Posterior cingulate gyrus (tissue), 11 donors: ENCODE measurements at regions not wholly inside any gene's neighbourhood (a gene's known extent, or its start where the extent isn't known, plus 50 kb on each side); places are given as distances from the start of the nearest gene placed in this dataset.
A peak's percentile ranks its signal among the peaks of the same experiment; 100 is the strongest.
"Not testable (repeated sequence)": the region's sequence is repeated elsewhere in the genome, so short reads cannot be mapped to it uniquely, and the experiment has no call there.

Source experiments
- DNase-seq, 10 donors: peaks; one replicate each; pipeline versions ENCODE4 v3.0.0 to v3.0.0-alpha.2; 2020 to 2021; ENCODE audit warnings: mixed read lengths in 3 of 10
- intact Hi-C: fragments of 100-400 bp; cut with DNase I; formaldehyde crosslinking; loops from one replicate; pipeline ENCODE4 v1.15.1; 2023

DNA sequence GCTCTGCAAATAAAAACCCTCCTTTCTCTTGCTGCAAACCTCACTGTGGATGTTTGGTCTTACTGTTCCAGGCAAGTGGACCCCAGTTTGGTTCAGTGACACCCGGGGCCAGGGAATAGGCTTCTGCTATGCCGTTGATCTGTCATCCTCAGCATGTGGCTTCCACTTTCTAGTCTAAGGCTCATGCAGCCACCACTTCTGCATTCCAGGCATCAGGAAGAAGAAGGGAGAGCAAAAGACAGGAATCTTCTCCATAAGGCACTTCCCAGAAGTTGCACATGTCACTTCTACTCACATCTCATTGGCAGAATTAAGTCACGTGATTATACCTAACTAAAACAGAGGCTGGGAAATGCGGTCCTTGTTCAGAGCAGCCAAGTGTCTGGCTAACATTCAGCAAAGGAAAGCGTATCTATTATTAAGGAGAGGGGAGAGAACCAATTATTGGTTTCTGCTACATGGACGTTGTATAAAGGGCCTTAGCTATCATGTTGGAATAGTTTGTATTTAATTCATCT lies 173.6 kb upstream of the PFN2 start:
- intact Hi-C loops = no loop called here
- no peak for DNase-seq

DNA sequence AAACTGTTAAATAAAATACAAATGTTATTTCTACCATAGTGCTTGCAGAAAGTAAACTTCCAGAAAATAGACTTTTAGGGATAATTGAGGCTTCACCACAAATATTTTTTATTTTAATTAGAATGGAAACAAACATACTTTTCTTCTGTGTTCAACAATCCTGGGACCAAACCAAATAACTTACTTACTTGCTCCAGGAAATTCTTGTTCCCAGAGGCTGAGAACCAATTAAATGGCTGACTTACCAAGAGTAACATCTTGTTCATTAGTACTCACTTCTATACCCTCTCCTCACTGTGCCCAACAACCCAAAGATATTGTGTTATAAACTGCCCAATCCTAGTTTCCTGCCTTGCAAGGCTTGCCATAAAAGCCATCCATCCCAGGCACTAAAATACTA lies 172.2 kb upstream of the PFN2 start:
- intact Hi-C loops = no loop called here
- no peak for DNase-seq

DNA sequence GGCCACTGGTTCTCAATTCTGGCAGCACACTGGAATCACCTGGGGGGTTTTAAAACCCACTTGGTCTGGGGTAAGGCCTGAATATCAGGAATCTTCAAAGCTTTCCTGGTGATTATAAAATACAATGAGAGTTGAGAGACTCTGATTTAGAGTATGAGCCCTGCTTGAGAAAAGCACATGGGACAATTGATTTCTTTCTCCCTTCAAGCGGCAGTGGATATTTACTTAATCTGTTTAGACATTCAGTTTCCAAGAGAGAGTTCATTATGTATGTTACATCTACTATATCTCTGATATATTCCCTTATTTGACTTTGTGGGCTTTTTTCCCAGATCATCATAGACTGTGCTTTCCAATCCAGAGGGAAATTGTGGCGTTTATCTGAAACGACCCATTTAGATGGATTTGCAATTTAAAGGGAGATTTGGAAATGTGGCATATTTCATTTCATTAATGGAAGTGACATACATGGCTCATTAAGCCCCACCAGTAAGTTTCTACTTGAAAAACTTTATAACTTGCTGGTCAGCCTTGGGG lies 171.2 kb upstream of the PFN2 start:
- intact Hi-C loops = no loop called here
- DNase-seq = no peak

DNA sequence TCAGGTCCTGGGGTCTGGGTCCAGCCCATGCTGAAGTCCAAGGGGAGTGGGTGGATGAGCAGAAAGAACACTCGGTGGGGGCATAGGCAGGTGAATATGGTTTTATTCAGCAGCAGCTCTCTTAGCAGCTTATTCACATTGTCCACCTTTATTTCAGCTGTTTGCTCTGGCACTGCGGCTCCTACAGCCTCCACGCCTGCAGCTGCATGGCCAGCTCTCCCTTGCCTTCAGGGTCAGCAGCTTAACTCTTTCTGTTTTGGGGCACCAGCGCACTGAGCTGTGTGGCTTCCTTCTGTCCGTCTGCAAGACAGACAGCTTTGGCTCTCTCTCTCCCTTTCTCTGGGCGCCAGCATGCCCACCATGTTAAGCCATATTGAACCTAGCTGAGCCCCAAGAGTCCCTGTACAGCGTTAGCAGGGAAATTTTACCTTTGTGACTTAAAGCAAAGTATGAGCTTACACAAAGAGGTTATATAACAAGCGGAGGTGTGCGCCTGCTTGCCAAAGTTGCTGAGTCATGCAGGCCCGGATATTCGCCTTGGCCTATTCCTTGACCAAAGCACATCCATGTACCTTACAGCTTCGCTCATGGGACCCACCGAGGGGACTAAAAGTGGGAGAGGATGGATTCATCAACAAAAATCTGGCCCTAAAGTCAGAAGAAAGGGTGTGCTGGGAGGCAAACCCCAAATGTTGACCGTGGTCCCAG lies 170.1 kb upstream of the PFN2 start:
- DNase-seq = no peak
- intact Hi-C loops = no loop called here

DNA sequence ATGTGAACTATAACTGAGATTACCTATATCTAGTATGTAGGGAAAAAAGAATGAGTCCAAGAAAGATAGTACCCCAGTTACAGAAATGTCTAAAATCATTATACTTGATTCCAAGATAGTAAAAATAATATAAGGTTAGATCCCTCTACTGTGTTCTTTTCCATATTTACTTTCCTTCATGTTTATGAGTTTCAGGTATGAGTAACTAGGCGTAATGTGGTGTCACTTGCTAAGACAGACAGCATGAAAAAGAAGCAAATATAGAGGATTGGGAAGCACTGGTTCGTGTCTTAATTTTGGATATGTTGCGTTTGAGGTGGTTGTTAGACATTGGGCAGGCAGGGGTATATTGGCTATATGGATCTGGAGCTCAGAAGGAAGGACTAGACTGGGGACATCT lies 168.1 kb upstream of the PFN2 start:
- intact Hi-C loops = no loop called here
- DNase-seq = no peak

DNA sequence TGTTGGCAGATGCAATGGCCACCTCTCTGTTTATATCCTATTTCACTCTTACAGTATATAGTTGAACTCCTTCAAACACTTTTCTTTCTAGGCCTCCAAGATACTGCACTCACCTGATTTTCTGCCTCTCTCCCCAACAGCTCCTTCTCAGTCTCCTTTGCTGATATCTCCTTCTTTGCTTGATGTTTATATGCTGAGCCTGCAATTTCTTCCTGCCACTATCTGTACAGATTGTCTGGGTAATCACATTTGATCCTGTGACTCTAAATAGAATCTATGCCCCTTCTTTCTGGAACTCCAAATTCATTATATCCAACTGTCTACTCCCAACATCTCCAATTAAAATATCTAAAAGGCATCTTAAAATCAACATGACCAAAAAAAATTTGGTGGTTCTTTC lies 165.5 kb upstream of the PFN2 start:
- DNase-seq = no peak
- intact Hi-C loops = no loop called here

DNA sequence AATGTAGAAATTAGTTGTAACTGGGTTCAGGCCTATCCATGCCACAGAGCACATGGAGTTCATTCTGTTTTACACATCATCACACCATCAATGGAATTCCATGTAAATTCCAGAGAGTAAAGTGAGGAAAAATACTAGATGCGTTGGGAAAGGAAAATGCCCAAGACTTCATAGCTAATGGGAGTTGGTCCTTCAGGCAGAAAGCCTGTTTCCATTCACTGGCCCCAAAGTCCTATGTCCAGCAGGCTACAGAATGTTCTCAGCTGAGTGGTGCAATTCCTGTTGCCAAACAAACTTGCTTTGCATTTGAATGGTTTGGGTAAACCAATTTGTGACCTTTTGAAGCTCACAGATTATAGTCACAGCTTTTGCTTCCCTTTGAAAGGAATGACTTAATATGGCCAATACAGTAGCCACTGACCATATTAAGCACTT lies 164.6 kb upstream of the PFN2 start:
- intact Hi-C loops = no loop called here
- DNase-seq = no peak

DNA sequence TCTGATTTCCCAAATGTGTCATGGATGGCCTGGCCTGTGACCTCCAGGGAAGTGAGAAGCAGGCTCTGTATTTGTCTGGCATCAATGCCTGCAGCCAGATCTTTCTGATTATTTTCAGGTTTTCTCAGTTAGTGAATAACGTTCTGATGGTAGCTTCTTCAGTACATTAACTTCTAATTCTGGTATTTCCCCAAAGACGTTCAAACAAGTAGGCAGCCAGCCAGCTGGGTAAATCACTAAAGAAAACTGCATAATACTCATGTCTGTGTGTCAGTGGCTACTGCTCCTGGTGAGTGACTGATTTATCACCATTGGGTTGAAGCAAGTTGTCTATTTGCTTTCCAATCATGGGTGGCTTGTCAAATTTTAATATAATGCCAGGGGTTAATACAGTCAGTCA lies 162.6 kb upstream of the PFN2 start:
- intact Hi-C loops = no loop called here
- no peak for DNase-seq

DNA sequence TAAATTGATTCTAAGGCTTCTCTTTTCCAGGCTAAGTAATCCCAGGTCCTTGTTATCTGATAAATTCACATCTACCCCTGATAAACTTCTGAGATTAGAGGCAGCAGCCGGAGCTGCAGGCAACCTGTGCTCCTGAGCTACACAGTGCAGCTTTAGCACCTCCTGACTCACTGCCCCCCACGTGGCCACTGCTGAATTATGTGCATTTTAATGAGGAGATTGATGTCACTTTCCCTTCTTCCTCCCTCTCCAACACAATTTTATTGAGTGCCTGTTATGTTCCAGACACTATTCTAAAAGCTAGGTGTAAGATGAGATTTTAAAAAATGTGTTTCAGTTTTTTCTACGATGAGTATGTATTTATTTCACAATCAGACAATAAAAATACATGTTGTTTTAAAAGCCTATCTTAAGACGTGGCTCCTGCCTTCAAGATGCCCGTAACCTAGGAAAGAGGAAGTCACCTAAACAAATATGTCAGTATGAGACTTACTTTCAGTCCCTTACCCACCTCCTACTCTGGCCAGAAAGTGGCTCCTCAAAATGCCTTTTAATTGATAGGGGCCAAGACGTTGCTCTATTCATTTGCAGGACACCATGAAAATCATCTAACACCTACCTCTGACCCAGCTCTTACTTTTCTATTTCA lies 161.5 kb upstream of the PFN2 start:
- peak in 2 of 10 donors; percentile 22 to 60 for DNase-seq
- intact Hi-C loops = no loop called here

DNA sequence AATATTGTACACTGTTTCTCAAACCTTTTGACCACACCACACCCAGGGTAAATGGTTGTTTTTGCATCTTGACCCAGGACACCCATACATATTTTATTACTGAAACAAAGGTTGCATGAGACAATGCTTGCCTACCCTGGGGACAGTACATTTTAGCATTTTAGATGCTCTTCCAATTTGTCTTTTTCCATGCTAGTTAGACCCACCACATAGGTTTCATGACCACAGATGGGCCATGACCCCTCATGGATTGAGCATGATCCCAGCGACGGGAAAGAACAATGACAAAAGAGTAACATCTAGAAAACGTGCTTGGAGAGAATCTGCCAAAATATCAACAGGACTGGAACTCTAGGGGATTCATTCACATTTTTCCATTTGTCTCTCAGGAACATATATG lies 161.0 kb upstream of the PFN2 start:
- intact Hi-C loops = no loop called here
- no peak for DNase-seq

DNA sequence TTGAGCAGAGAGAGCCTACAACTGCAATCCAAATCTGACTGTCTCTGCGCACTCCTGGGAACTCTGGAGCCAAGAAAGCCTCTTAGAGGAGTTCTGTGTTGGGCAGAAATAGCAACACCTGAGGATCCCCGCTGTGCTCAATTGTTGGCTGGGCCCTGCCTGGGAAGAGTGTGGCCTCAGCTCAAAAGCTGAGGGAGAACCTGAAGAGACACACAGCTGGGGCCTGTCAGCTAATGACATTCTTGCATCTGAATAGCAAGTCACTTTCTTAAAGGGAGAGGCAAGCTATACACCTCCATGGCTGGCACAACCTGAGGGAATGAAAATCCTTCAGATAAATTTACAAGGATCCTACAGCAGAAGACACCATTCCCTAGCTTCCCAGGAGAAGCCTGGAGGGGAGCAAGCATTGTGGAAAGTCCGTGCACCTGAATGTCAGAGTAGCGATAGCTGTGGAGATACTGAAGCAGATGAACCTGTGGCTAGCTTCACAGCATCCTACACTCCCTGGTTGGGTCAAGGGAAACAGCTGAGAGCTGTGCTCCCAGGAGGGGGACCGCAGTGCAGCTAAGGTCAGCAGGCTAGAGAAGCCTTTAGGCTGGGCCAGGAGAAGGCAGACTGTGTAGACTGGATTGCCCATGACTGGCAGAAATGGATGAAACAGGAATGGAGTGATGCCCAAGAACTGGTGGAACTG lies 159.9 kb upstream of the PFN2 start:
- peak in 1 of 10 donors; percentile 50 for DNase-seq
- intact Hi-C loops = no loop called here

DNA sequence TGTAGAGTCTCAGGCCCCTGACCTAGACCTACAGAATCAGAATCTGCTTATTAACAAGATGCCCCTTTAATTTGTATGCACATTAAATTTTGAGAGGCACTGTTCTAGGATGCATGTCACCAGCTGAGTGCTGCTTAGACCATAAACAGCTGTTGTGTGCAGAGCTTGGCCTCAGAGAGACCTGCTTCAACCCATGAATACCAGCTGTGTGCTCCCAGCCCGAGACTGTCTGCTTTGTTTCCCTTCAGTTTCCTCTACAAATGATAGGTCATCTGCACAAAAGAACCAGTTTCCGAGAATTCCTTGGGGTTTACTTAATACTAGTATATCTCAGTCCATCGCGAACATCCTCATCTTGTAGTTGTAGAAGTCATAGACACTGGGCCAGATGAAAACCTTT lies 158.5 kb upstream of the PFN2 start:
- no peak for DNase-seq
- intact Hi-C loops = no loop called here

DNA sequence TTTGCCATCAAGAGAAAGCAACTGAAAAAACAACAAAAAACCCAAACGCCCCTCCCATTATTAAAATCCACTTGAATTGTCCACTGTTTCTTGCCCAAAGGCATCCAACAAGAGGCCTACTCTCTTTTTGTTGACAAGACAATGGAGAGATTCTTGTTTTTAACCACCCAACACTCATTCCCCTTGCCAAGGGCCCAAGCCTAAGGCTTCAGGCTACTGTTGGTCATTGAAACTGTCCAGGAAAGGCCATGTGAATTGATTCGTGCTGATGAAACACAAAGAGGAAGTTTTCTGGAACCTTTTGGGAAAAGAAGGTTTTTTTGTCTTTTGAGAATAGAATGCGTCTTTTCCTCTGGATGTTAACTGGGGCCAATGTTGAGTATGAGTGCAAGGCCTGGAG lies 157.4 kb upstream of the PFN2 start:
- peak in 6 of 10 donors; percentile 11 to 87 (median 36) for DNase-seq
- intact Hi-C loops = no loop called here

DNA sequence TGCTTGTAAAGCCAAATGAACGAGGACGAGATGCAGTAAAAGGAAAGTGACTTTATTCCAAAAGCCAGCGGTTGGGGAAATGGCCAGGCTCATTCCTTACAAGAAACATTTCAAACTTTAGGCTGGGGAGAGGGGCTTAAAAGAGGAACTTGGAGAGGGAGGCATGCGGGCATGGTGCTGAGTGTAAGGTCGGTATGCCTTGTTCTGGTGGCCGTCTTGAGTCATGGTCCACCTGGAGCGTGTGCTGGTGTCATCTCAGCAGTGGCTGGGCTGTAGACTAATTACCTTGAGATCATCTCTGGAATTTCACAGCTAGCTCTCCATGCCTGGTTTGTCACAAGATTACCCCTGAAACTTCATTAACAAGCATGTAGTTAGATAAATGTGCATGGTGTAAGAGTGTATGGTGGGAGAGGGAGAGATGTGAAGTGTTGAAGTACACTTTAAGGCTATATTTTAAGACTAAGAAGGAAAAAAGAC lies 156.4 kb upstream of the PFN2 start:
- intact Hi-C loops = no loop called here
- DNase-seq = peak in 1 of 10 donors; percentile 16

DNA sequence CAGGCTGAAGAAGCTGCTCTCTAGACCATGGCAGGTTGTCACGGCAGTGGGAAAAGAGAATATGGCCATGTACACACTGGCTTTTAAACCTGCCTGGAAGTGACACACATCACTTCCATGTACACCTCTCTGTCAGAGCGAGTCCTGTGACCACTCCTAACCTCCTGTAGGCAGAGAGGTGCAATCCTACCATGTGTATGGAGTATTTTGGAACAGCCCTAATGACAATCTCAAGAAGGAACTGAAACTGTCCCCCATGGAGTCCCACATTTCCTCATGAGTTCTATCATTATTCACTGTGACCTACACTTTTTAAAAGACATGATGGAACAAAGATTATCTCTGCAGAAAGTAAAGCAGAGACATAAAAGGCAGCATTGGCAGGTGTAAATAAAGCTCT lies 153.4 kb upstream of the PFN2 start:
- intact Hi-C loops = no loop called here
- DNase-seq = no peak

DNA sequence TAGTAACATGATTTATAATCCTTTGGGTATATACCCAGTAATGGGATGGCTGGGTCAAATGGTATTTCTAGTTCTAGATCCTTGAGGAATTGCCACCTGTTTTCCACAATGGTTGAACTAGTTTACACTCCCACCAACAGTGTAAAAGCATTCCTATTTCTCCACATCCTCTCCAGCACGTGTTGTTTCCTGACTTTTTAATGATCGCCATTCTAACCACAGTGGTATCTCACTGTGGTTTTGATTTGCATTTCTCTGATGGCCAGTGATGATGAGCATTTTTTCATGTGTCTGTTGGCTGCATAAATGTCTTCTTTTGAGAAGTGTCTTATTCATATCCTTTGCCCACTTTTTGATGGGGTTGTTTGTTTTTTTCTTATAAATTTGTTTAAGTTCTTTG lies 152.6 kb upstream of the PFN2 start:
- intact Hi-C loops, DNase-seq: not testable (repeated sequence)

DNA sequence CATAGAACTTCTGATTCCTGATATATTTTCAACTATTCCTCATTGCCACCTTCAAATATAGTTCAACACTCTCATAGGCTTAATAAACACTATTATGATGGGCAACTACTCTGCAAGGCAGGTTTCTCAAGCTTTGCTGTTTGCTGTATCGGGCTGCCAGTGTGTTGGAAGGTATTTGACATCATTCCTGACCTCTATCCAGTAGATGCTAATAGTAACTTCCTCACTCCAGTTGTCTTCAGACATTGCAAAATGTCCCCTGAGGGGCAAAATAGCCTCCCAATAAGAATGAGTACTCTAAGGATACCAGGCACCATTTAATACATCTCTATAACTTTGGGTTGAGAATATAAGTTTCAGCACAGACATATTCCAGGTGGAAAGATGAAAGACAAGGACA lies 147.5 kb upstream of the PFN2 start:
- intact Hi-C loops = no loop called here

DNA sequence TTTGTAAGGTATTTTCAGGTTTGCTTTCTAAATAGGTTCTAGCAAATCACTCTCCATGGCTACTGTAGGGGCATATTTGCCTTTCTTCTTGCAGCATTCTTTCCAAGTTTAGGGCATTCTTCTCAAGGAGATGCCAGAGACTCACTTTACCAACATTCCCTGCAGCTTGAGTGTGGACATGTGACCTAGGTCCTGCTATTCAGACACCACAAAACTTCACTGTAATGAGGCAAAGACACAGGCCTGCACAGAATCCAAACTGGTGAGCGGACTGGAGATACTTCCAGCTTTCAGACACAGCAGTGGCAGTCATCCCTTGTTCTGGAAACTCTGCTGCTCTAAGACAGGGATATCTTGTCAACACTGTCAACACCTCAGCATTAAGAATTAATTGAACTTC lies 146.4 kb upstream of the PFN2 start:
- DNase-seq = no peak
- intact Hi-C loops = no loop called here

More for the DNA sequence above, 147.5 kb upstream of the PFN2 start:
- DNase-seq = no peak

DNA sequence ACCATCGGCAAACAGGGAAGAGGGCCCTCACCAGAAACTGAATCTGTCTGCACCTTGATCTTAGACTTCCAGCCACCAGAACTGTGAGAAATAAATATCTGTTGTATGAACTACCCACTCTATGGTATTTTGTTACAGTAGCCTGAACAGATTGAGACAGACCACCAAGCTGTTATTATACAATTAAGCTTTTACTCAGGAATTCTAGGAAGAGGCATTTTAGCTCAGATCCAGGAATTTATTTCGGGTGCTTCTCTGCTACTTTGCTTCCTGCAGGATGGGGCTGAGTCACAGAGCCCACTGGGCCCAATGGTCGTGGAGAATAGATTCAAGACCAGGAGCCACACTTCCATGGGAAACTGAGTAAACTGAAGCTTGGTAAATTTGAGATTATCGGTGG lies 145.5 kb upstream of the PFN2 start:
- no peak for DNase-seq
- intact Hi-C loops = no loop called here

DNA sequence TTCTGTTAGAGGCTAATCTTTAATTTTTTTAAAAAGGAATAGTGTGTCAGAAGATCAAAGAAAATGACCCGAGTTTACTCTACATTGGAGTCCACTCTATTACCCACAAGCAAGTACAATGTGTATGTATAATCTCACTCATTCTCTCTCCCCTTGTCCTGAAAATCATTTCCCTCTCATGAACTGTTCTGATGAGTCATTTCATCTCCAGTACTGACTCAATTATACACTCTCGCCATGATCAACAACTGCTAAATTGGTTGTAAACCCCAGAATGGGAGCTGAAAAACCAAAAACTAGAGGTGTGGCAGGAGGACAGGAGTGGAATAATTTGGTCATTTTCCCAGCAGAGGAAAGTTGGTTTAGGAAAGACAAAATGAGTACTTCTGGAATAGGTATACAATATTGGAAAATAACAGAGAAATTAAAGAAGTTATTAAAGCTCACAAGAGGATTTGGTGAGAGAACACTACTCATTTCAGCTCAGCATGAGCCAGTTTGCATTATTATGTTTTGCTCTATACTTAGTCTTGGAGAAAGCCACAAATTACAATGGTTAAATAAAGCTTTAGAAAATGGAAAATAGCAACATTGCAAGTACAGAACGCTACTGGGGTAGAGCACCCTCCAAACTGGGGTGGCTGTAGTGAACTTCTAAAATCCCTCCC lies 144.3 kb upstream of the PFN2 start:
- intact Hi-C loops = no loop called here
- DNase-seq = no peak

DNA sequence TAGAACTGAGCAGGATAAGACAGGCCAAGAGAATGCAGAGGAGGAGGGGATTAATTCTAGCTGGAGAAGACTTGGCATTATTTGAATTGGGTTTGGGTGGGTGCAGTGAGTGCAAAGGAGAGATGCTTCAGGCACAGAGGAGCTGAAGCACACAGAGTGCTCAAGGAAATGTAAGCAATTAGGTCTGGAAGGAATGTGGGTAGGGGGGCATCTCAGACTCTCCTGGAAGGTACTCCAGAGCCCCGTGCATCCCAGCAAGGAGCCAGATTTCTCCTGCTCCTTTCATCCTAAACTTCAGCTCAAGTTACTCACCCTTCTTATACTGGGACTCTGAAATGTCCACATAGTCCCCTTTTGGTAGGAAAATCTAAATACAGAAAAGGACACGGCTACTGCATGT lies 143.6 kb upstream of the PFN2 start:
- intact Hi-C loops = no loop called here
- no peak for DNase-seq
